Nucleus accumbens (tissue), 56 donors: ENCODE measurements at regions not wholly inside any gene's neighbourhood (a gene's known extent, or its start where the extent isn't known, plus 50 kb on each side); places are given as distances from the start of the nearest gene placed in this dataset.
"Not testable (repeated sequence)": the region's sequence is repeated elsewhere in the genome, so short reads cannot be mapped to it uniquely, and the experiment has no call there.

Experiments
- DNase-seq, 56 donors: peaks; one replicate each; lab custom pipeline; 2025; lab: John Stamatoyannopoulos, UW

GRCh38 chr6:51203504-51203903 lies 384.8 kb downstream of the TFAP2B start:
- no peak for DNase-seq

GRCh38 chr6:51206686-51207085 lies 388.0 kb downstream of the TFAP2B start:
- not testable (repeated sequence) for DNase-seq

GRCh38 chr6:51209651-51210050 lies 391.0 kb downstream of the TFAP2B start:
- DNase-seq = no peak

- peak in 2 of 56 donors; percentile 0 to 3 for DNase-seq
Observed at GRCh38 chr6:51213811-51214210, 395.1 kb downstream of the TFAP2B start.

- no peak for DNase-seq
Observed at GRCh38 chr6:51214442-51214841, 395.8 kb downstream of the TFAP2B start.

GRCh38 chr6:51218181-51218580 lies 399.5 kb downstream of the TFAP2B start:
- no peak for DNase-seq

GRCh38 chr6:51224580-51225240 lies 406.0 kb downstream of the TFAP2B start:
- not testable (repeated sequence) for DNase-seq

- no peak for DNase-seq
Observed at GRCh38 chr6:51241376-51241775, 422.7 kb downstream of the TFAP2B start.

GRCh38 chr6:51249798-51250197 lies 431.1 kb downstream of the TFAP2B start:
- DNase-seq = no peak

- DNase-seq = no peak
Observed at GRCh38 chr6:51250317-51250716, 431.6 kb downstream of the TFAP2B start.

- no peak for DNase-seq
Observed at GRCh38 chr6:51257938-51258337, 439.3 kb downstream of the TFAP2B start.

GRCh38 chr6:51260003-51260402 lies 441.3 kb downstream of the TFAP2B start:
- DNase-seq = no peak

- DNase-seq = no peak
Observed at GRCh38 chr6:51261691-51262090, 443.0 kb downstream of the TFAP2B start.

- DNase-seq = peak in 1 of 56 donors; percentile 4
Observed at GRCh38 chr6:51265426-51265825, 446.8 kb downstream of the TFAP2B start.

- no peak for DNase-seq
Observed at GRCh38 chr6:51266604-51267003, 447.9 kb downstream of the TFAP2B start.

GRCh38 chr6:51268666-51269065 lies 450.0 kb downstream of the TFAP2B start:
- no peak for DNase-seq

- DNase-seq = no peak
Observed at GRCh38 chr6:51269876-51270275, 451.2 kb downstream of the TFAP2B start.

GRCh38 chr6:51271615-51272014 lies 452.9 kb downstream of the TFAP2B start:
- DNase-seq = no peak

- DNase-seq = peak in 5 of 56 donors; percentile 1 to 25 (median 8)
Observed at GRCh38 chr6:51273228-51273961, 454.7 kb downstream of the TFAP2B start.

- no peak for DNase-seq
Observed at GRCh38 chr6:51277474-51277873, 458.8 kb downstream of the TFAP2B start.

GRCh38 chr6:51282026-51282425 lies 463.4 kb downstream of the TFAP2B start:
- no peak for DNase-seq

- no peak for DNase-seq
Observed at GRCh38 chr6:51283723-51284355, 465.2 kb downstream of the TFAP2B start.
